GM21737 (cell line): ENCODE measurements at regions not wholly inside any gene's neighbourhood (a gene's known extent, or its start where the extent isn't known, plus 50 kb on each side); places are given as distances from the start of the nearest gene placed in this dataset.
"Not testable (repeated sequence)": the region's sequence is repeated elsewhere in the genome, so short reads cannot be mapped to it uniquely, and the experiment has no call there.

ENCODE experiments used
- ATAC-seq: cut with Tn5 transposase; IDR thresholded peaks from one replicate; pipeline ENCODE4 v1.9.1; 2021; ENCODE audit warnings: mild to moderate bottlenecking, moderate library complexity; ENCODE audit not compliant: unreplicated experiment

GRCh38 chr2:146785101-146785500, 1059.7 kb upstream of the ACVR2A start:
- no peak for ATAC-seq

DNA sequence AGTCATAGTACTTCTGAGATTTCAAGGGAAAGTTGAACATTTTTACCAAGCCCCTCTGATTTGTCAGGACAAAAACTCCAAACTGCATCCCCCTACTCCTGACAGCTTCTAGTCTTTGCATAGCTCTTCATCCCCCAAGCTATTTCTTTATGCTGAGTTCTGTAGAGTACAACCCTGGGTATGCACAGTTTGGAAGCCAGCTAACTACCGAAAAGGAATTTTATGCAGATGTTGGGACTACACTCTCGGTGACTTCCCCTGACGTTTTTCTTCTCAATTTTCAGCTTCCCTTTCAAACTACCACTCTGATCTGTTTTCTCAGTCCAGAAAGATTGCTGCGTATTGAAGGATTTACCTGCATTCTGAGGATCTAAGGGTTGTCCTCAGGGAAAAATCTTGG, 1060.2 kb upstream of the ACVR2A start:
- ATAC-seq: no peak

GRCh38 chr2:146777181-146777580, 1067.6 kb upstream of the ACVR2A start:
- no peak for ATAC-seq

- ATAC-seq: no peak
Measured at GRCh38 chr2:146776596-146776995, 1068.2 kb upstream of the ACVR2A start.

GRCh38 chr2:146771531-146771930, 1073.3 kb upstream of the ACVR2A start:
- ATAC-seq: no peak

DNA sequence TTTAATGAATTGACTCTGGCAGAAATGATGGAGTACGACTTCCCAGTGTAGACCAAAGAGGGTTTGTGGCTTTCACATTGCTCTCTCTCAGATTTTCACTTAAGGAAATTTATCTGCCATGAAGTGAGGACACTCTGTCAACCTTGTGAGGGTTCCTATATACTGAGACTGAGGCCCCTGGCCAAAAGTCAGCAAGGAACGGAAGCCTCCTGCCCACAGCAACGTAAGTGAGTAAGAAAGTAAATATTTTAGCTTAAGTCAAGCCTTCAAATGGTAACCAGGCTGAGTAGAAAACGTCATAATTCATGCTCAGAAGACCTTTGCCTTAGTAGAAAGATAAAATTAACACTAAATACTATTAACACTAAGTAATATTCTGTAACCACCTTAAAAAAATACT, 1080.5 kb upstream of the ACVR2A start:
- ATAC-seq: no peak

DNA sequence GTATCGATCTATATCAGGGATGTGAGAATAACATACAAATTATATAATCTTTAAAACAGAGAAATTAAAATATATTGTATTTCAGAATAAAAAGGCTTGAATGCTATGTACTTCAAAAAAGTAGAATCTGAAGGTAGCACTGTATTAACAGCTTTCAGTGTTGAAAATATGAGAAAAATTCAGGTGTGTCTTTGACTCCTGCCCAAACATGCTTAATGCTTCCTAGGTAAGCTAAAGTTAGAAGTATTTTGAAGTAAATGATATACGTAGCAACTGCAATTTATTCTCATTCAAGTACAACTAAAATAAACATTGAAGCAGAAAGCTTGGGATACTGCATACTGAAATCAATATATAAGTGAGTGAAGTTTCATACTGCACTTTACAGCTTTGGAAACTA, 1082.0 kb upstream of the ACVR2A start:
- no peak for ATAC-seq

- ATAC-seq: no peak
Measured at GRCh38 chr2:146754606-146755005, 1090.2 kb upstream of the ACVR2A start.

DNA sequence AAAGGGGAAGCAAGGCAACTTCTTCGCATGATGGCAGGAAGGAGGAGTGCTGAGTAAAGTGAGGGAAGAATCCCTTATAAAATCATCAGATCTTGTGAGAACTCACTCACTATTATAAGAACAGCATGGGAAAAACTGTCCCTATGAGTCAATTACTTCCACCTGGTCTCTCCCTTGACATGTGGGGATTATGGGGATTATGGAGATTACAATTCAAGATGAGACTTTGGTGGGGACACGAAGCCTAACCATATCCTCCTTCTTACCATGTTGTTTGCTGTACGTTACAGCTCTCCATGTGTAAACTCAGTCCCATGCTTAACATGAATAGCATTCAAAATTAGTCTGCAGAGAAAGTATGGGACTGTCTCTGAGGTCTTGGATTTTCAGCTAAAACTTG, 1096.8 kb upstream of the ACVR2A start:
- ATAC-seq: no peak

DNA sequence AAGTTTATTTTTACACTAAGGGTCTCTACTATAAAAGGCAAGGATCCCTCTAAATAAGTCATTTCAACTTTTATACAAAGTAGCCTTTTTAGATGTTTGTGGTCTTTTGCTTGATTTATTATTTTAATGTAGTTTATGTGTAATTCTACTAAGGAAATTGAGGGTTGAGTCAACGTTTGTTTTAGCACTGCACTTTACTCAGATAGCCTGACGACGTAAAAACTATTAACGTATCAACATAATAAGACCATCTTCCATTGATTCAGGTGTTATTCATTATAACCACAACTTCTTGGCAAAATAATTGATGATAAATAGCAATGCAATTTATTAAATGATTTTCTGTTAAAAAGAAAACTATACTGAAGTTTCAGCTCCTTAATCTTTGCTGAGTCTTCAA, 1103.6 kb upstream of the ACVR2A start:
- ATAC-seq: no peak

- no peak for ATAC-seq
Measured at GRCh38 chr2:146734821-146735190, 1110.0 kb upstream of the ACVR2A start.

GRCh38 chr2:146734042-146734820, 1110.6 kb upstream of the ACVR2A start:
- ATAC-seq: no peak

GRCh38 chr2:146730882-146731281, 1113.9 kb upstream of the ACVR2A start:
- no peak for ATAC-seq

DNA sequence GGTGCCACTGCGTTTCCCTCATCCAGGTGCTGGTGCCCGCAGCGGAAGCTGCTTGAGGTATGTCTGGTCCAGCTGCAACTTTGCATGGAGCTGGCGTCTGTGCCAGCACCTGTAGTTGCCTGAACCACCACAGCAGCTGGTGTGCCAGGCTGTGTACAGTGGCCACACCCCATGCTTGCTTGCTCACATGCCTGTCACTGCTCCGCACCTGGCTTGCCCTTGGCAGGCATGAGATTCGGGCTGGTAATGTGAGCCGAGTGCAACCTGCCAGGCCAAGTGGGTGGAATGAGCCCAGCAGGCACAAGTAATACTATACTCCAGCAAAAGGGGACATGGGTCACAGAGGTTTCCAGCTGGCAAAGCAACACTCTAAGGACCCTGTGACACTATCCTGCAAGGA, 1123.3 kb upstream of the ACVR2A start:
- ATAC-seq: no peak

- no peak for ATAC-seq
Measured at GRCh38 chr2:146720170-146720569, 1124.7 kb upstream of the ACVR2A start.

DNA sequence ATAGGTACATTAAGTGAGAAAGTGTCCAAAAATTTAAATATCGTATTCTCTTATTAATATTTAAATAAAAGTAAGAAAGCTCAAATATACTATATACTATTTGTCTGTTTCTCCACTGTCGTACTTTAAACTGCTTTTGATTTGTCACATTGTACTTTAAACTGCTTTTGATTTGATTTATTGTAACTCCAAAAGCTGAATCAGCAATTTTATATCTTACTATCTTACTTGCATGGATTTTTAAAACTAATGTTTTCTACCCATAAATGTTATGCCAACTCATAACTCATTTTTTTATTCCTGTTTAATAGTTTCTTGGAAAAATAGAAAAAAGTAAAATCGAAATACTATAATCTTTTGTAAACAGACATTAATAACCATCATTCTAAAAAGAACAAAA, 1128.2 kb upstream of the ACVR2A start:
- no peak for ATAC-seq

GRCh38 chr2:146709004-146709403, 1135.8 kb upstream of the ACVR2A start:
- no peak for ATAC-seq

DNA sequence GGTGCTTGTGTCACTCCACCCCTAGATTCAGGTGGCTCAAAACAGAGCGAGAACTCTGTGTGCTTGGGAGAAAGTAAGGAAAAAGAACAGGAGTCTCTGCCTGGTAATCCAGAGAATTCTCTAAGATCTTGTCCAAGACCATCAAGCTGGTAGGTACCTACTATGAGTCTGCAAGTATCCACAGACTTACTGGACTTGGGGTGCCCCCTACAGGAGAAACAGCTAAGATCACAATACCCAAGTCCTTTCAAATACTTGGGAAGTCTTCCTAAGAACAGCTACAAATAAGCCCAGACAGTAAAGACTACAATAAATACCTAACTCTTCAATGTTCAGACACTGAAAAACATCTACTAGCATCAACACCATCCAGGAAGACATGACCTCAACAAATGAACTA, 1143.6 kb upstream of the ACVR2A start:
- ATAC-seq: no peak

DNA sequence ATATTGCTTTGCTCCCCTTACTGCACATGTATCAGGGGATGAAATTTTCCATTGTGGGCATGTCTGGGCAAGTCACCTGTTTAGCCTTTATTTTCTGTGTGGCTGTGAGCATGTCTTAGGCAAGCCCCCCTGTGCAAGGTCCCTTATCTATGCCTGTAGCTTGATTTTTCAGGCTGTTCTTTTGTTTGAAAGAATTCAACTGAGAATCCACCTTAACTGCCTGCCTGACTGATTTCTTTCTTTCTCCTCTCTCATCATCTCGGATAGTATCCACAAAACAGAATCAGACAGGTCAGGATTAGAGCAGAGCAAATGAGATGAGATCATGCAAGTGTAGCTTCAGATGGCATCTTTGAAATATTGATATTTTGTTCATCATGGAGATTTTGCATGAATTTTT, 1147.5 kb upstream of the ACVR2A start:
- ATAC-seq: no peak

- ATAC-seq: not testable (repeated sequence)
Measured at GRCh38 chr2:146696787-146697186, 1148.0 kb upstream of the ACVR2A start.

DNA sequence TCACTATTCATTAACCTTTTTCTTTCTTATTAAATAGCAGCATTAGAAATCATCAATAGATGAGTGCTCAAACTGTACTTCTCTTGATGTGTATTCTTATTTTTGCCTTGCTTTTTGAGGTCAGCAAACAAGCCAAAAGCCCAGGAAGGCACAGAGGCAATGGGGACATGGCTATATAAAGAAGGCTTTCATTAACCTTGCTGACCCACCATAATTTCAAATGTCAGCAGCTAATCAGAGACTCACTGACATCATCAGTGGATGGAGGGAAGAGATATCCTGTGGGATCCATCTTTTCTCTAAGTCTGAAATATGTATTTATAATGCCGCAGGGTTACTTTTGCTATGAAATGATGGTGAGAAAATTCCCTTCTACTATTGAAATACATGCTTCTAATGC, 1162.8 kb upstream of the ACVR2A start:
- ATAC-seq: no peak

GRCh38 chr2:146678516-146678915, 1166.3 kb upstream of the ACVR2A start:
- no peak for ATAC-seq

DNA sequence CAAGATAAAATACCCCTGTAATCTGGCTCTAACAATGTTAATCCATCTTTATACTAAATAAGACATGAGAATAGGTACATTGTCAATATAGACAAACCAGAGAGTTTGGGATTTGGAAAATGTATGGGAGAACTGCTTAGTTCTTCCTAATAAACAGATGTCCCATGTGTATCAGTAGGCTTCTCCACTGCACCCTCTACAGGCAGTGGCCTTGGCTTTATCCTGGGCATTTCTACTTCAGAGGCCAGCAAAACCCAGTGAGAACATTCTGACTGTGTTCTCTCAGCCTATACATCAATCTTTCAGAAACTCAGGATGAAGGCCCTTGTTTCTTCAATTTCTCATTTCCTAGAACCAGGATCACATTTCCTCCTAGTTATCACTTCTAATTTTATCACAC, 1167.5 kb upstream of the ACVR2A start:
- ATAC-seq: no peak
